Neural crest cell (in vitro differentiated cells): ENCODE measurements at regions not wholly inside any gene's neighbourhood (a gene's known extent, or its start where the extent isn't known, plus 50 kb on each side); places are given as distances from the start of the nearest gene placed in this dataset.

Experiments used
- DNase-seq: peaks from one replicate; pipeline ENCODE4 v3.0.0; 2021; ENCODE audit warnings: low read depth, mixed read lengths, low spot score
- H3K27ac Mint-ChIP-seq: one replicate; pipeline ENCODE4 v1.8.0; 2021; ENCODE audit warnings: mild to moderate bottlenecking, mixed read lengths; ENCODE audit not compliant: unreplicated experiment
- H3K27me3 Mint-ChIP-seq: 2 replicates; pipeline ENCODE4 v1.8.0; 2021; ENCODE audit warnings: low read depth, mild to moderate bottlenecking, mixed read lengths
- H3K36me3 Mint-ChIP-seq: 2 replicates; pipeline ENCODE4 v1.8.0; 2021; ENCODE audit warnings: low read depth, mild to moderate bottlenecking, mixed read lengths
- H3K4me1 Mint-ChIP-seq: 2 replicates; pipeline ENCODE4 v1.8.0; 2021; ENCODE audit warnings: mixed read lengths
- H3K4me3 Mint-ChIP-seq: one replicate; pipeline ENCODE4 v1.8.0; 2021; ENCODE audit warnings: mild to moderate bottlenecking, mixed read lengths
- H3K9me3 Mint-ChIP-seq: 2 replicates; pipeline ENCODE4 v1.8.0; 2021; ENCODE audit warnings: mixed read lengths
- TF ChIP-seq, protein P1 (sequence below): fragments of 200-600 bp; sonication (generic); conservative IDR thresholded peaks from 2 replicates; pipeline ENCODE4 v1.5.0; 2021; ENCODE audit warnings: antibody characterized with exemption, mild to moderate bottlenecking

GRCh38 chr1:209073879-209074278 lies 509.6 kb upstream of the CAMK1G start:
- no peak for DNase-seq
- Mint-ChIP-seq H3K36me3 (no peaks in the 10 kb centered on the region), H3K27ac (no peak overlapping the region), H3K27me3 (no peaks in the 10 kb centered on the region), H3K9me3 (no peaks in the 10 kb centered on the region), H3K4me3 (no peak overlapping the region), H3K4me1 (no peaks in the 10 kb centered on the region)
- TF ChIP-seq, protein P1, sequence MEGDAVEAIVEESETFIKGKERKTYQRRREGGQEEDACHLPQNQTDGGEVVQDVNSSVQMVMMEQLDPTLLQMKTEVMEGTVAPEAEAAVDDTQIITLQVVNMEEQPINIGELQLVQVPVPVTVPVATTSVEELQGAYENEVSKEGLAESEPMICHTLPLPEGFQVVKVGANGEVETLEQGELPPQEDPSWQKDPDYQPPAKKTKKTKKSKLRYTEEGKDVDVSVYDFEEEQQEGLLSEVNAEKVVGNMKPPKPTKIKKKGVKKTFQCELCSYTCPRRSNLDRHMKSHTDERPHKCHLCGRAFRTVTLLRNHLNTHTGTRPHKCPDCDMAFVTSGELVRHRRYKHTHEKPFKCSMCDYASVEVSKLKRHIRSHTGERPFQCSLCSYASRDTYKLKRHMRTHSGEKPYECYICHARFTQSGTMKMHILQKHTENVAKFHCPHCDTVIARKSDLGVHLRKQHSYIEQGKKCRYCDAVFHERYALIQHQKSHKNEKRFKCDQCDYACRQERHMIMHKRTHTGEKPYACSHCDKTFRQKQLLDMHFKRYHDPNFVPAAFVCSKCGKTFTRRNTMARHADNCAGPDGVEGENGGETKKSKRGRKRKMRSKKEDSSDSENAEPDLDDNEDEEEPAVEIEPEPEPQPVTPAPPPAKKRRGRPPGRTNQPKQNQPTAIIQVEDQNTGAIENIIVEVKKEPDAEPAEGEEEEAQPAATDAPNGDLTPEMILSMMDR, result no peak

- no peak for DNase-seq
- H3K27ac Mint-ChIP-seq, result no peak overlapping the region
- no peaks in the 10 kb centered on the region for H3K4me1 Mint-ChIP-seq
- TF ChIP-seq, protein P1, result no peak
- H3K36me3 Mint-ChIP-seq, result no peaks in the 10 kb centered on the region
- no peaks in the 10 kb centered on the region for H3K9me3 Mint-ChIP-seq
- no peaks in the 10 kb centered on the region for H3K27me3 Mint-ChIP-seq
- no peak overlapping the region for H3K4me3 Mint-ChIP-seq
These were observed 508.8 kb upstream of the CAMK1G start for GRCh38 chr1:209074575-209075250.

DNA sequence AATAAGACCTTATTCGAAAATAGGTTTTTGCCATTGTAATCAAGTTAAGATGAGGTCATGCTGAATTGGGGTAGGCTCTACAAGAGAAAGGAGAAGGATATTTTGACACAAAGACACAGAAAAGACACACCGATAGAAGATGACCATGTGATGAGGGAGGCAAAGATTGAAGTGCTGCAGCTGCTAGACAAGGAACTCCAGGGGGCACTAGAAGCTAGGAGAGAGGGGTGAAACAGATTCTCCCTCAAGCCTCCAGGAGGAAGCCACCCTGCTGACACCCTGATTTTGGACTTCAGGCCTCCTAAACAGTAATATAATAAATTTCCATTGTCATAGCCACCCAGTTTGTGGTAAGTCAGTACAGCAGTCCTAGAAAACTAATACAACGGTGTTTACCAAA lies 506.8 kb upstream of the CAMK1G start:
- no peak overlapping the region for H3K27ac Mint-ChIP-seq
- H3K36me3 Mint-ChIP-seq, result no peaks in the 10 kb centered on the region
- no peaks in the 10 kb centered on the region for H3K9me3 Mint-ChIP-seq
- TF ChIP-seq, protein P1, result no peak
- no peaks in the 10 kb centered on the region for H3K27me3 Mint-ChIP-seq
- no peaks in the 10 kb centered on the region for H3K4me1 Mint-ChIP-seq
- H3K4me3 Mint-ChIP-seq, result no peak overlapping the region
- DNase-seq, result no peak

GRCh38 chr1:209080170-209080781 lies 503.2 kb upstream of the CAMK1G start:
- no peak for DNase-seq
- no peaks in the 10 kb centered on the region for H3K4me1 Mint-ChIP-seq
- TF ChIP-seq, protein P1, result no peak
- no peaks in the 10 kb centered on the region for H3K9me3 Mint-ChIP-seq
- H3K36me3 Mint-ChIP-seq, result no peaks in the 10 kb centered on the region
- no peak overlapping the region for H3K4me3 Mint-ChIP-seq
- H3K27me3 Mint-ChIP-seq, result no peaks in the 10 kb centered on the region
- H3K27ac Mint-ChIP-seq, result no peak overlapping the region

GRCh38 chr1:209086486-209087192 lies 496.9 kb upstream of the CAMK1G start:
- H3K36me3 Mint-ChIP-seq, result peaks cover 3% of the 10 kb centered on the region
- TF ChIP-seq, protein P1, result no peak
- H3K27ac Mint-ChIP-seq, result no peak overlapping the region
- no peak overlapping the region for H3K4me3 Mint-ChIP-seq
- no peaks in the 10 kb centered on the region for H3K4me1 Mint-ChIP-seq
- H3K9me3 Mint-ChIP-seq, result peaks cover 3% of the 10 kb centered on the region
- H3K27me3 Mint-ChIP-seq, result no peaks in the 10 kb centered on the region
- DNase-seq, result no peak
